IMR-90 (cell line): ENCODE measurements at regions not wholly inside any gene's neighbourhood (a gene's known extent, or its start where the extent isn't known, plus 50 kb on each side); places are given as distances from the start of the nearest gene placed in this dataset.

ENCODE experiments used
- ATAC-seq: fragments of 200-7000 bp; cut with Tn5 transposase; 2 replicates; pipeline ENCODE4 v1.9.1; 2020; ENCODE audit warnings: low read depth, mild to moderate bottlenecking, moderate library complexity
- BruUV-seq: library from RNA; stranded (reverse); fragments of 400-500 nt; replicated peaks from 2 replicates; lab custom pipeline; 2021; lab: Mats Ljungman, UMichigan
- CTCF ChIA-PET: fragments of 300-600 bp; formaldehyde crosslinking; extraction: SDS; loops from one replicate; lab custom pipeline; 2021; ENCODE audit warnings: antibody characterized with exemption; lab: Yijun Ruan, JAX
- POLR2A ChIA-PET: fragments of 300-600 bp; sonication (Branson Sonifier 250); formaldehyde crosslinking; loops from one replicate; lab custom pipeline; 2022; ENCODE audit warnings: antibody characterized with exemption; ENCODE audit not compliant: unreplicated experiment; lab: Charles Lee
- DNase-seq: peaks from one replicate; pipeline ENCODE4 v3.0.0; 2013
- H2AFZ ChIP-seq: replicated peaks from 2 replicates; pipeline ENCODE3; 2013; ENCODE audit warnings: low read length, mild to moderate bottlenecking; ENCODE audit not compliant: poor library complexity
- H2AK5ac ChIP-seq: 2 replicates; pipeline ENCODE4 v1.6.1; 2013; ENCODE audit warnings: low read depth, low read length, inconsistent platforms
- H2AK9ac ChIP-seq: replicated peaks from 2 replicates; pipeline ENCODE3; 2013; ENCODE audit warnings: mild to moderate bottlenecking, low read depth, low read length, moderate library complexity; ENCODE audit not compliant: poor library complexity
- H2BK120ac ChIP-seq: 2 replicates; pipeline ENCODE4 v1.6.1; 2013; ENCODE audit warnings: low read depth, low read length, inconsistent platforms
- H2BK15ac ChIP-seq: 3 replicates; pipeline ENCODE4 v1.6.1; 2013; ENCODE audit warnings: low read depth, low read length, inconsistent platforms
- H2BK20ac ChIP-seq: 2 replicates; pipeline ENCODE4 v1.6.1; 2013; ENCODE audit warnings: low read depth, mild to moderate bottlenecking, inconsistent platforms, low read length, moderate library complexity
- H2BK5ac ChIP-seq: 2 replicates; pipeline ENCODE4 v1.6.1; 2013; ENCODE audit warnings: mild to moderate bottlenecking, low read depth, low read length, inconsistent platforms; ENCODE audit not compliant: poor library complexity, severe bottlenecking
- H3K14ac ChIP-seq: replicated peaks from 2 replicates; pipeline ENCODE4 v1.6.1; 2013; ENCODE audit warnings: low read depth, low read length, inconsistent platforms
- H3K18ac ChIP-seq: 2 replicates; pipeline ENCODE4 v1.6.1; 2013; ENCODE audit warnings: low read depth, low read length, control low read depth
- H3K23ac ChIP-seq: 2 replicates; pipeline ENCODE4 v1.6.1; 2013; ENCODE audit warnings: low read depth, low read length, inconsistent platforms
- H3K27ac ChIP-seq: 2 replicates; pipeline ENCODE4 v1.5.1; 2013; ENCODE audit warnings: mild to moderate bottlenecking, control low read depth, low read length; ENCODE audit not compliant: insufficient read depth
- H3K27me3 ChIP-seq: 2 replicates; pipeline ENCODE4 v1.6.1; 2013; ENCODE audit warnings: low read length; ENCODE audit not compliant: control insufficient read depth, insufficient read depth
- H3K36me3 ChIP-seq: 2 replicates; pipeline ENCODE4 v1.6.1; 2013; ENCODE audit warnings: low read length, mixed read lengths; ENCODE audit not compliant: control insufficient read depth, insufficient read depth
- H3K4ac ChIP-seq: 2 replicates; pipeline ENCODE4 v1.6.1; 2013; ENCODE audit warnings: low read depth, low read length, inconsistent platforms
- H3K4me1 ChIP-seq: 2 replicates; pipeline ENCODE4 v1.6.1; 2013; ENCODE audit warnings: low read length, mixed read lengths; ENCODE audit not compliant: control insufficient read depth, insufficient read depth
- H3K4me2 ChIP-seq: 2 replicates; pipeline ENCODE4 v1.6.1; 2013; ENCODE audit warnings: low read depth, mild to moderate bottlenecking, control low read depth, low read length, moderate library complexity
- H3K4me3 ChIP-seq: 2 replicates; pipeline ENCODE4 v1.5.1; 2013; ENCODE audit warnings: low read depth, mild to moderate bottlenecking, control low read depth, low read length, moderate library complexity; ENCODE audit not compliant: insufficient read depth
- H3K56ac ChIP-seq: 2 replicates; pipeline ENCODE4 v1.6.1; 2013; ENCODE audit warnings: low read length, inconsistent platforms; ENCODE audit not compliant: insufficient read depth; ENCODE audit errors: extremely low read depth
- H3K79me1 ChIP-seq, 2 experiments: 2 replicates each; pipeline ENCODE4 v1.6.1; 2013; ENCODE audit warnings: low read length in 2 of 2, inconsistent platforms in 1 of 2, low read depth in 1 of 2
- H3K9ac ChIP-seq: 2 replicates; pipeline ENCODE4 v1.6.1; 2013; ENCODE audit warnings: low read depth, low read length, control low read depth
- H3K9me1 ChIP-seq: 2 replicates; pipeline ENCODE4 v1.6.1; 2013; ENCODE audit warnings: low read length, inconsistent platforms; ENCODE audit not compliant: insufficient read depth
- H3K9me3 ChIP-seq: 2 replicates; pipeline ENCODE4 v1.6.1; 2013; ENCODE audit warnings: low read length; ENCODE audit not compliant: control insufficient read depth, insufficient read depth
- H4K20me1 ChIP-seq: 2 replicates; pipeline ENCODE4 v1.6.1; 2013; ENCODE audit warnings: low read length, inconsistent platforms; ENCODE audit not compliant: insufficient read depth
- H4K5ac ChIP-seq: 2 replicates; pipeline ENCODE4 v1.6.1; 2013; ENCODE audit warnings: mild to moderate bottlenecking, low read depth, low read length, control low read depth
- H4K8ac ChIP-seq, 2 experiments: 2 replicates each; pipeline ENCODE4 v1.6.1; 2013; ENCODE audit warnings: low read depth in 2 of 2, low read length in 2 of 2, control low read depth in 1 of 2, inconsistent platforms in 1 of 2
- H4K91ac ChIP-seq: 2 replicates; pipeline ENCODE4 v1.6.1; 2013; ENCODE audit warnings: low read depth, low read length, inconsistent platforms; ENCODE audit not compliant: insufficient read depth
- CTCF ChIP-seq: conservative IDR thresholded peaks from 2 replicates; pipeline ENCODE4 v1.5.1; 2012; ENCODE audit warnings: mild to moderate bottlenecking, low read depth, low read length, improper control_type of control experiment
- ELK1 ChIP-seq: fragments of 150-350 bp; IDR thresholded peaks from 2 replicates; pipeline ENCODE4 v1.6.1; 2016; ENCODE audit warnings: low read depth, mild to moderate bottlenecking, low read length, moderate library complexity, borderline replicate concordance
- MAFK ChIP-seq: IDR thresholded peaks from 2 replicates; pipeline ENCODE4 v1.6.1; 2012; ENCODE audit warnings: low read depth, low read length, improper control_type of control experiment
- MAZ ChIP-seq: IDR thresholded peaks from 2 replicates; pipeline ENCODE4 v1.6.1; 2012; ENCODE audit warnings: low read depth, mild to moderate bottlenecking, low read length, improper control_type of control experiment, moderate library complexity, borderline replicate concordance
- MXI1 ChIP-seq: IDR thresholded peaks from 2 replicates; pipeline ENCODE4 v1.6.1; 2012; ENCODE audit warnings: low read depth, mild to moderate bottlenecking, low read length, moderate library complexity, borderline replicate concordance
- NFE2L2 ChIP-seq: fragments of 150-350 bp; IDR thresholded peaks from 2 replicates; pipeline ENCODE4 v1.6.1; 2016; ENCODE audit warnings: low read depth, mild to moderate bottlenecking, low read length
- POLR2A ChIP-seq: IDR thresholded peaks from 2 replicates; pipeline ENCODE4 v1.6.1; 2012; ENCODE audit warnings: mild to moderate bottlenecking, low read depth, low read length
- RAD21 ChIP-seq: IDR thresholded peaks from 2 replicates; pipeline ENCODE4 v1.6.1; 2012; ENCODE audit warnings: low read length, improper control_type of control experiment
- RFX5 ChIP-seq: IDR thresholded peaks from 2 replicates; pipeline ENCODE4 v1.8.0; 2012; ENCODE audit warnings: low read depth, mild to moderate bottlenecking, low read length, moderate library complexity
- SMC3 ChIP-seq: fragments of 150-350 bp; IDR thresholded peaks from 2 replicates; pipeline ENCODE4 v1.6.1; 2016; ENCODE audit warnings: low read depth, mild to moderate bottlenecking, antibody characterized with exemption, low read length, moderate library complexity
- USF2 ChIP-seq: fragments of 150-350 bp; IDR thresholded peaks from 2 replicates; pipeline ENCODE4 v1.6.1; 2017; ENCODE audit warnings: mild to moderate bottlenecking, antibody characterized with exemption, low read length, low read depth
- WGBS, 2 experiments: methylation state at CpG; one replicate each; pipeline versions ENCODE4 v1.1.5 to v1.1.7; 2013; ENCODE audit warnings: missing lambda C conversion rate in 2 of 2; ENCODE audit not compliant: insufficient read length in 1 of 2; ENCODE audit errors: extremely low coverage in 2 of 2; 5-methylcytosine and 5-hydroxymethylcytosine counted together
- dilution Hi-C: fragments of 300-500 bp; cut with HindIII; formaldehyde crosslinking; loops from one replicate; pipeline ENCODE4 v1.14.3; 2018; ENCODE audit warnings: low sequenced_read_pairs; ENCODE audit not compliant: unreplicated experiment
- in situ Hi-C: fragments of 300-500 bp; cut with MboI; formaldehyde crosslinking; loops from 3 replicates; pipeline ENCODE4 v1.14.3; 2019; ENCODE audit warnings: low sequenced_read_pairs, inconsistent platforms, mixed read lengths
- intact Hi-C: fragments of 100-400 bp; cut with micrococcal nuclease; formaldehyde crosslinking; loops from 2 replicates; pipeline ENCODE4 v1.10.0; 2022

DNA sequence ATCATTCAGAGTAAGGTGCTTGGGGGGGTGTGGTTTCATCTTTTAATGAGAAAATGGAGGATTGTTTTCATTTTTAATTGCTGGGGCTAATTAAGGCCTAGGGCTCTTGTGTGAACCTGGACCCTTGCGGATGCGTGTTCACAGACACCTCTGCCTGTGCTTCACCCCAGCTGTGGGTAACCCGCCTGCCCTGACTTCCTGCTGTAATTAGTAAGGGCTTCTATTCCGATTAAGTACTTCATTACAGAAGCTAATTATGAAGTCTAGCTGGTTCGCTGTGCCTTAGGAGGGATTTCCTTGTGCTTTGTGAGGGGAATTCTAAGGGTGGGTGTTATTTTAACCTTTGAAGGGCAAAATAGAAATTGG lies 215.3 kb downstream of the PMP22 start:
- Histone ChIP-seq H3K4me2 (no peak overlapping the region), H3K9ac (no peak overlapping the region), H3K4me1 (no peaks in the 10 kb centered on the region), H4K91ac (no peak overlapping the region), H4K5ac (no peak overlapping the region), H3K27ac (no peak overlapping the region), H3K18ac (no peak overlapping the region), H3K36me3 (no peaks in the 10 kb centered on the region), H3K23ac (no peak overlapping the region), H3K27me3 (peaks cover 6% of the 10 kb centered on the region), H2BK15ac (no peak overlapping the region), H2AFZ (no peak overlapping the region), H3K9me1 (no peaks in the 10 kb centered on the region), H2BK5ac (no peak overlapping the region), H3K79me1 (no peaks in the 10 kb centered on the region), H4K8ac (no peak overlapping the region), H4K20me1 (no peaks in the 10 kb centered on the region), H3K9me3 (no peaks in the 10 kb centered on the region), H2BK20ac (no peak overlapping the region), H2AK9ac (no peak overlapping the region), H3K4ac (no peak overlapping the region), H2AK5ac (no peak overlapping the region), H2BK120ac (no peak overlapping the region), H3K4me3 (no peak overlapping the region), H3K14ac (no peak overlapping the region), H3K56ac (no peak overlapping the region)
- BruUV-seq, result no TSS peak
- dilution Hi-C loops, result no loop called here
- intact Hi-C loops, result no loop called here
- ATAC-seq (no peak), DNase-seq (no peak)
- no CpG with 5 or more reads among the region's 5 CpGs for WGBS, 2 experiments
- no peak for TF ChIP-seq USF2
- no peak for TF ChIP-seq MAFK
- no peak for TF ChIP-seq SMC3
- TF ChIP-seq MXI1, result no peak
- no peak for TF ChIP-seq MAZ
- no peak for TF ChIP-seq POLR2A
- no peak for TF ChIP-seq NFE2L2
- TF ChIP-seq RFX5, result no peak
- no peak for TF ChIP-seq ELK1
- TF ChIP-seq CTCF, result no peak
- no peak for TF ChIP-seq RAD21
- CTCF ChIA-PET, result interaction anchor here (0.5 kb wide), 1 partner anchor 16 kb away, joined by 3 read pairs; no protein-coding TSS in a partner anchor
- POLR2A ChIA-PET, result no interaction called here
- in situ Hi-C loops, result no loop called here
